ENCODE measurements at regions not wholly inside any gene's neighbourhood (a gene's known extent, or its start where the extent isn't known, plus 50 kb on each side); places are given as distances from the start of the nearest gene placed in this dataset.

- no peak for DNase-seq (ENCODE audit: low spot score)
Observed at GRCh38 chr15:95958382-95958781, 372.1 kb upstream of the NR2F2 start.

DNA sequence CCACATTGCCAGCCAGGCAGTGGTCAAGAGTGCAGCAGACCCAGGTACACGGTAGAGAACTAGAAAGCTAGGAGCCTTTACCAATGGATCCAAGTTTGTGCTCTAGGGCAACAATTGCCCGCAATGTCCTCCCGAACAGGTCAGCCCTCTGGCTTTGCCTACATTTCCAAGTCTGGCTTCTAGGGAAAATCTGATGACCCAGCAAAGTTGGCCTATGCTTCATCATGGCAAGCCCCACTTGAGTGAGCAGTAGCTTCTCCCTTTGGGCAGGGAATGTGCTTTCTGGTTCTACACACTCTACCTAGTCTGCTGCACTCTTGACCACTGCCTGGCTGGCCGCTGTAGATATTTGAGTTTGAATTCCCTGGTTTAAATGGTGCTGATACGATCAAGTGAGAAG lies 361.6 kb upstream of the NR2F2 start:
- DNase-seq (ENCODE audit: low spot score): no peak

DNA sequence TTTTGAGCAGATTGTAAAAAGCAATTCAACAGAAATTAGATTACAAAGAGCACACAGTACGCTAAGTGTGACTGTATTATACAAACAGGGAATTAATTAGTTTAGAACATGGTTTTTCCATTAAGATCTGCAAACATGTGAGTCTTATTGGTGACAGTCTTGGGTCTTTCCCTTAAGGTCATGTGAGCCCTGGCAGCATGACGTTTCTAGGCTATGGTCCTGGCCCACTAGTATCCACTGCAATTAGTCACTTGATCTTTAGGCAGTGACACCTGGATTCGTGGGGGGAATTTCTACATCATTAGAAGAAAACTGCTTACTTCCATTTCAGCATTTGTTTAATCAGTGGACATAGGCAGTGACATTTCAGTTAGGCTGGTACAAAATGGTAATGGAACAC lies 360.2 kb upstream of the NR2F2 start:
- no peak for DNase-seq (ENCODE audit: low spot score)

DNA sequence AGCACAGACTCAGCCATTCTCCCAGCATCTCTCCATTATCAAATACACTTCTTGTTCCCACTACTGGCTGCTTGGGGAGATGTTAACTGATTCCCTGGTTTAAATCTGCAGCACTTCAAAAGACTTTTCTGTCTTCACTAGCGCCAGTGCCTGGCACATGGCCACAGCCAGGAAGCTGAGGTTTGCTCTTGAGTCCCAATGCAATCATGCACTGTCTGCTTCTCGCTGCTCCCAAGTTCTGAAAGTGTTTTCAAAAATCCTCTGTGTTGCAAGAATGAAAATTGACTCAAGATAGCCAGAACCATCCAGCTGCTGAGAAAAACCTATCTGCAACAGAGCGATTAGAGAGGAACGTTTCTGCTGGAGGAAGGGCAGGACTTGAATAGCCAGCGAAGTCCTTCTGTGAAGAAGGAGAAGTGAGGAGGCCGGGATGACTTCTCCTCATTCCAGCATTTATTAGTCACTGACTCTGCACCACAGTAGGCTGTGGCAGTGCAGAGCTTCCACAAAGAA lies 358.4 kb upstream of the NR2F2 start:
- DNase-seq (ENCODE audit: low spot score): no peak

- no peak for DNase-seq (ENCODE audit: low spot score)
Observed at GRCh38 chr15:95972812-95973211, 357.7 kb upstream of the NR2F2 start.

DNA sequence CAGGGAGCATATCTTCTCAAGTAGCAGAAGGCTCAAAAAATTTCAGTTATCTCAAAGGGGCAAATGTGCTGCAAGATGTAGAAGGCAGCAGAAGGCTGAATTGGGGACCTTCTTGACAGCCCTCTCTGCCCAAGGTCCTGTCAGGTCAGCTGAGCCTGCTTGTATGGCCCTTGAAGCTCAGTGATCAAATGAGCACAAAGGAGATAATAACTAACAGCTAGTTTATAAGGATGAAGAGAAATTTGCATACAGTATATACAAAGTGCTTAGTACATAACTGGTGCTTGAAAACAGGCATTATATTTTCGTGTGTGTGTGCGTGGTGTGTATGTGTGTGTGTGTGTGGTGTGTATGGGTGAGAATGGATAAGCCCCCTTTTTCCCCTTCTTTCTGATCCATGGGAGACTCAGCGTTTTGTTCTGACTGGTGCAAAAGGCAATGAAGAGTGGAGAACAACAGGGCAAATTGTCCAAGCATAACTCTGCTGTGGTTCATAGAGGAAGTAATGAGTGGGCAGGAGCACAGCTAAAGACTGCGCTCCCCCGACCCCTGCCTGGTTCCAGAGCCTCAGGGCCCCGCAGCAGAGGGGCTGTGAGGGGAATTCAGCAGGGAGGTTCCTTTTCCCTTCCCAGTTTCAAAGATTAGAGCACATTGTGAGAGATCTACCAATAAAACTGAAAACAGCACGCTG lies 356.8 kb upstream of the NR2F2 start:
- peak; percentile 6 for DNase-seq (ENCODE audit: low spot score)

DNA sequence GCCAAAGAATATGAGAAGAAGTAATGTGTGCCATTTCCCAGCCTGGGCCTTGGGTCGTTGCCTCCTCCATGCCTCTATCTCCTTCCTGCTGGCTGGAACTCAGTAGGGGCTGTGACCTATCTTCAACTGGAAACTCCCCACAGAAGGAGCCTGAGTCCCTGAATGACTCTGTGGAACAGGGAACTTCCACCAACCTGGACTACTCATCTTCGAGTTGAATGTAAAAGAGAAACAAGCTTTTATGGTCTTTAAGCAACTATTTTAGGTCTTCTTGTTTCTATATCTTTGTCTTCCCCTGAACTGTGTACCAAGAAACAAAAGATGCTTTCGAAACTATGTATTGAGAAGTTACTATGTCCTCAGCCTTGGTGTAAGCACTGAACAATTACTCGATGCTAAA lies 355.3 kb upstream of the NR2F2 start:
- DNase-seq (ENCODE audit: low spot score): no peak

DNA sequence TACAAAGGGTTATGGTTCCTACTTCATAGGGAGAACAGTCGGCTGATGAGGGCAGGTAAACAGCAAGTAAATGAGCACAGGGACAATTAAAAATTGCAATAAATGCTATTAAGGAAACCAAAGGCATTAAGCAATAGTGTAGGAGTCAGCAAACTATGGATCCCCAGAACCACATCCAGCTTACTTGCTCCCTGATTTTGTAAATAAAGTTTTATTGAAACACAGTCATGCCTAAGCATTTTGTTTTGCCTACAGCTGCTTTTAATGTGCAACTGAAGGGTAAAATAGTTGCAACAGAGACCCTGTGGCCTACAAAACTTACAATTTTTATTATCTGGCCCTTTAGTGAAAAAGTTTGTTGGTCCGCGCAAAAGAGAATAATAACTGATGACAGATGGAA lies 351.2 kb upstream of the NR2F2 start:
- no peak for DNase-seq (ENCODE audit: low spot score)

- no peak for DNase-seq (ENCODE audit: low spot score)
Observed at GRCh38 chr15:95981209-95981608, 349.3 kb upstream of the NR2F2 start.

DNA sequence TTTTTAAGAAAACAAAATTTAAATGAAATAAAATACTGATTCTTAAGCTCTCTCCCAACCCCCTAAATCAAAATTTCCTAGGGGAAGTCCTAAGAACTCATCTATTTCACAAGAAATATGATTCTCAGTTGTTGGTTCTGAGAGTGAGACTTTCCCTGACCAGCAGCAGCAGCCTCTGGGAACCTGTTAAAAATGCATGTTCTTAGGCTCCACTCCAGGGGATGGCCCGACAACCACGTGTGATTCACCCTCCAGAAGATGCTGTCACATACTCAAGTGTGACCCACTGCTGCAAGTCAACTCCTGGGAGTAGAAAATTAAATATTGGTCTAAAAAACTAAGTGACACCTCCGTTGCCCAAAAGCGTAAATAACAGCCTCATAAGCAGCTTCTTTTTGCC lies 343.2 kb upstream of the NR2F2 start:
- no peak for DNase-seq (ENCODE audit: low spot score)

DNA sequence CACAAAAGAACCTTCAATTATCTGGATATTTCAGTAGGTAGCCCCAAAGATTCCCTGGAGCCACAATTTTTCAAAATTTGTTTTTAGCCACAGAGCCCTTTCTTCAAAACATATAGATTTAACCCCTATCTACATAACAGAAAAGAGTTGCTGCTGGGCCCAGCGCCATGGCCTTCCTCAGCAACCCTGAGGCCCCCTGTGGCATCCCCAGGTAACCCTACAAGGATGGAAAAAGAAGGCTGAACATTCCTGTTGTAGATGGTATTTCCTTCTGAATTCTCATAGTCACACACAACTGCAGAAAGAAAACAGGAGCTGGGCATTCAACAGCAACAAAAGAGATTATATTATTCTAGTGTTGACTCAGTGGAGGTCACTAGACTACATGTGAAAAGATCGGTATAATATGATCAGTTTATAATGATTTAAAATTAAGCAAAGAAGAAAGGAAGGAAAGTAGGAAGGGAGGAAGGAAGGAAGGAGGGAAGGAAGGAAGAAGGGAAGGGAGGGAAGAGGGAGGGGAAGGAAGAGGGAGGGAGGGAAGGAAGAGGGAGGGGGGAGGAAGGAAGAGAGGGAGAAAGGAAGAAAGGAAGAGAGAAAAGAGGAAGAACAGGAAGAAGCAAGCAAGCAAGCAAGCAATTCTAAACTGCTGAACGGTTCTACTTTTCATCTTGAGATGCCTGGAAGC lies 342.5 kb upstream of the NR2F2 start:
- no peak for DNase-seq (ENCODE audit: low spot score)

GRCh38 chr15:95988574-95988887 lies 342.0 kb upstream of the NR2F2 start:
- no peak for DNase-seq (ENCODE audit: low spot score)

GRCh38 chr15:95989392-95989791 lies 341.1 kb upstream of the NR2F2 start:
- no peak for DNase-seq (ENCODE audit: low spot score)

DNA sequence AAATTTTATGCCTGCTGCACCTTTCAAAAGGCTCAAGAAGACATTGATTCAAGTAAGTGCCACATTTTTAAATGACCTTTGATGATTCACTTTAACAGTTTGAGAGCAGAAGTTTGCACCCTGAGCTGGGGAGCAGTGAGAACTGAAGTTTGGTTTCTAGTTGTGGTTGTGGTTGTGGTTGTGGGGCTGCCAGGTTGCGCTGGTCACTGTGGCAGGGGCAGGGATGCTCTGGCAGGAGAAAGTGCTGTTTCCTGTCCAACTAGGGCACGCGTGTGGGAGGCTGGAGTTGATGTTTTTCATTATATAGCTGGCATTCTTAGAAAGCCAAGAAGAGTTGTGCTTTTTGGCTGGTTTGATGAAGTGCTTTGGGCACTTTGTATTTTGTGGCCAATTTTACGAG lies 339.7 kb upstream of the NR2F2 start:
- DNase-seq (ENCODE audit: low spot score): no peak

DNA sequence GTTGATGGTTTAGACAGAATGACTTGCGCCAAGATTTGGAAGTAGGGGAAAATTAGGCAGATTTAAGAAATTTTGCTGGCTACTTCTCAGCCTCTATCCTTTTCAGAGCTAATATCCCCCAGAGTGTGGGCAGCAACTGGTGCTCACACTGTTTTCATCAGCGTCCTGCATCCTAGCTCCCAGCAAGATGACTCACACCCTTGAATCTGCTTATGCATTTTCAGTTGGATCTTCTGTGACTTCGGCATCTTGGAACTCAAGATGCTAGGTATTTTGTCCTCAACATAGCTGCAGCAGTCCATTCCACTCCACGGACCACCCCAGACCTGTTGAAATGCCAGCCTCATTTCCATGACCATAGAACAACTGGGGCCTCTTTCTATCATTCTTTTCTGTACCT lies 336.1 kb upstream of the NR2F2 start:
- DNase-seq (ENCODE audit: low spot score): peak; percentile 17

DNA sequence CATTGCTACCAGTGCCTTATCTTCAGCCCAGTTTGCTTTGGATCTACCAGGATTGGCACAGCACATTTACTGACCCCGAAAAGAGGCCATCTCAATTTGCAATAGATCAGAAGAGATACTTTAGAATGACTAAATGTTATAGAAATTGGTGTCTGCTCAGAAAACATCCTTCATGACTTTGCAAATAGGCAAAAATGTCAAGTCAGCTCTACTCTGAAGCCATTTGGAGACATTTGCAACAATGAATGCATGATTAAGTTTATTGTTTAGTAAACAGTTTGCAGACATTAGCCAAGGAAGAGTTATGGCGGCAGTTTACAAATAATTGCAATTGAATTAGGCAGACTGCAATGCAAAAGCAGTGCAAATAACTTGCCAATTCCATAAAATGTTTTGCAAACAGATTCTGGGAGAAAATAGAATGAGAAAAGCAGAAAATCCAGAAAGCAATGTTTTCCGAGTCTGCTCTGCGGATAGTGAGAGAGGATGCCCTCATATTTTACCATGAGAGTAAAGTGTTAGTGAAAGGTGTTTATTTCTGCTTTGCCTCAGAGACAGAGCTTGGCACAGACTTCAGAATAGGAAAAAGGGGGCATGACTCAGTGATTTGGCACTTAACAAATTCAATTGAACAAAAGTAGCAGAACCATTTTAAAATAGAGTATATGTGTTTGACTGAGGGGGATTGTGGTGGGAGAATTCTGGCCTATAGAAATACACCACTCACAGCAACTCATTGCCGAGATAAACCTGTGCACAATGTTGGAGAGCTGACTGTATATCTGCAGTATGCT lies 334.9 kb upstream of the NR2F2 start:
- DNase-seq (ENCODE audit: low spot score): peak; percentile 39

GRCh38 chr15:95996494-95996893 lies 334.0 kb upstream of the NR2F2 start:
- no peak for DNase-seq (ENCODE audit: low spot score)

GRCh38 chr15:95998935-95999334 lies 331.6 kb upstream of the NR2F2 start:
- DNase-seq (ENCODE audit: low spot score): no peak

- DNase-seq (ENCODE audit: low spot score): no peak
Observed at GRCh38 chr15:96002890-96003859, 327.3 kb upstream of the NR2F2 start.

DNA sequence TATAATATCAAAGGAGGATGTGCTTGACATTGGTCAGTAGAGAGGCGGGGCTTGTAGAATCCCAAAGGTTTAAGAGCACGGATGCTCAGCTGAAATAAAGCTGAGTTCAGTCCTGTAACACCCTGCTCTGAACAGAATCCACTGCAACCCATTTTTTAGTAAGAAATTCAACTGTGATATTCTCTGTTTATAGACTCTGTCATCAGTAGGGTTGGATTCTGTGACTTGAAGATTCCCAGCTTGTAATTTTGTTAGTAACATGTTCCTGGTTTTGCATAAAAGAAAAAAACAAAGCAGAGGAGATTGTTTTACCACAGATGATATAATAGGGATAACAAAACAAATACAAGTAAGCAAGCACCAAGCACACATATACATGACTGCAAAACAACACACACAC lies 324.6 kb upstream of the NR2F2 start:
- DNase-seq (ENCODE audit: low spot score): no peak

GRCh38 chr15:96011136-96011535 lies 319.4 kb upstream of the NR2F2 start:
- DNase-seq (ENCODE audit: low spot score): no peak

- DNase-seq (ENCODE audit: low spot score): no peak
Observed at GRCh38 chr15:96014939-96015338, 315.6 kb upstream of the NR2F2 start.
